ENCODE measurements at regions not wholly inside any gene's neighbourhood (a gene's known extent, or its start where the extent isn't known, plus 50 kb on each side); places are given as distances from the start of the nearest gene placed in this dataset.
"Not testable (repeated sequence)": the region's sequence is repeated elsewhere in the genome, so short reads cannot be mapped to it uniquely, and the experiment has no call there.

DNA sequence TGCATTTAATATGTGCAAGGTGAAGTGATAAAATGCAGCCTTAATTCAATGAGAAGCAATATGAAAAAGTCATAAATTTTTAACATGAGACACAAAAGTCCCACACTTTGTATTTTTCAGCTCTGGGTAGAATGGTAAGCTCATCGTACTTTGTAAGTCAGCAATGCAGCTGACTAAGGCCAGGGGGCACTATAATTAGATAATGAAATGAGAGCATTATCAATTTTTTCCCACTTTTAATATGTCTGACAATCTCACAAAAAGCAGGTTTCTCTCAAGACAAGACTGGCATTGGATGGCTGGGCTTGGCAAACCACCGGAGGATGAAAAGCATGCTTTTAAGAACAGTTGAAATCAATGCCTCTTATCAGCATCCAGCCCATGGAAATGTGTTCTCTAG, 162.8 kb downstream of the FAM174A start:
- intact Hi-C loops (cut with DNase I; ENCODE audit: low total_unique reads) = no loop called here
- H3K36me3 ChIP-seq = no peaks in the 10 kb centered on the region
- no peaks in the 10 kb centered on the region for H3K4me1 ChIP-seq
- H3K27me3 ChIP-seq = no peaks in the 10 kb centered on the region
- DNase-seq (ENCODE audit: low spot score in 2 of 2) = no peak
- H3K9me3 ChIP-seq = no peaks in the 10 kb centered on the region
- H3K27ac ChIP-seq = no peak overlapping the region
- no peak overlapping the region for H3K4me3 ChIP-seq
- TF ChIP-seq, protein P1, sequence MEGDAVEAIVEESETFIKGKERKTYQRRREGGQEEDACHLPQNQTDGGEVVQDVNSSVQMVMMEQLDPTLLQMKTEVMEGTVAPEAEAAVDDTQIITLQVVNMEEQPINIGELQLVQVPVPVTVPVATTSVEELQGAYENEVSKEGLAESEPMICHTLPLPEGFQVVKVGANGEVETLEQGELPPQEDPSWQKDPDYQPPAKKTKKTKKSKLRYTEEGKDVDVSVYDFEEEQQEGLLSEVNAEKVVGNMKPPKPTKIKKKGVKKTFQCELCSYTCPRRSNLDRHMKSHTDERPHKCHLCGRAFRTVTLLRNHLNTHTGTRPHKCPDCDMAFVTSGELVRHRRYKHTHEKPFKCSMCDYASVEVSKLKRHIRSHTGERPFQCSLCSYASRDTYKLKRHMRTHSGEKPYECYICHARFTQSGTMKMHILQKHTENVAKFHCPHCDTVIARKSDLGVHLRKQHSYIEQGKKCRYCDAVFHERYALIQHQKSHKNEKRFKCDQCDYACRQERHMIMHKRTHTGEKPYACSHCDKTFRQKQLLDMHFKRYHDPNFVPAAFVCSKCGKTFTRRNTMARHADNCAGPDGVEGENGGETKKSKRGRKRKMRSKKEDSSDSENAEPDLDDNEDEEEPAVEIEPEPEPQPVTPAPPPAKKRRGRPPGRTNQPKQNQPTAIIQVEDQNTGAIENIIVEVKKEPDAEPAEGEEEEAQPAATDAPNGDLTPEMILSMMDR (IDR thresholded peaks at IDR 0.05) = no peak
- TF ChIP-seq POLR2A (IDR thresholded peaks at IDR 0.05) (no peak), POLR2AphosphoS5 (IDR thresholded peaks at IDR 0.05) (no peak)

DNA sequence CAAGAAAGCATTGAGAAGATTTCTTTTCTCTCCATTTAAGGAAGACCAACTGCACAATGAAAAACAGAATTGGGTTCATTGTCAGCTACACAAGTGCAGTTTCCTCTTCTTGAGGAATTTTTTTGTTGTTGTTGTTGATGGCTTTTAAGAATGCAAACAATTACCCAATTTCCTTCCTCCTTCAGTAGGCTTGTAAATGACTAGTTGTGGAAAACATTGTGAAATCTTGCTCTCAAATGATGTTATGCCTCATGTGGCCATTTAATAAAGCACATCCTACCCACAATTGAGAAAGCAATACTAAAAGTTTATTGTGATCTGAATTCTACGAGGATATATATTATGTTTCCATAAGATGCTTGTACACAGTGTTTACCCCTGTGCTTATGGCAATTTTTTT, 171.6 kb downstream of the FAM174A start:
- TF ChIP-seq, protein P1 (IDR thresholded peaks at IDR 0.05) = peak in 1 of 3 donors; percentile 11
- TF ChIP-seq POLR2A (IDR thresholded peaks at IDR 0.05) (no peak), POLR2AphosphoS5 (IDR thresholded peaks at IDR 0.05) (no peak)
- intact Hi-C loops (cut with DNase I; ENCODE audit: low total_unique reads) = no loop called here
- DNase-seq (ENCODE audit: low spot score in 2 of 2) = no peak
- Histone ChIP-seq H3K4me3 (no peak overlapping the region), H3K27me3 (no peaks in the 10 kb centered on the region), H3K4me1 (no peaks in the 10 kb centered on the region), H3K9me3 (no peaks in the 10 kb centered on the region), H3K27ac (no peak overlapping the region), H3K36me3 (no peaks in the 10 kb centered on the region)

DNA sequence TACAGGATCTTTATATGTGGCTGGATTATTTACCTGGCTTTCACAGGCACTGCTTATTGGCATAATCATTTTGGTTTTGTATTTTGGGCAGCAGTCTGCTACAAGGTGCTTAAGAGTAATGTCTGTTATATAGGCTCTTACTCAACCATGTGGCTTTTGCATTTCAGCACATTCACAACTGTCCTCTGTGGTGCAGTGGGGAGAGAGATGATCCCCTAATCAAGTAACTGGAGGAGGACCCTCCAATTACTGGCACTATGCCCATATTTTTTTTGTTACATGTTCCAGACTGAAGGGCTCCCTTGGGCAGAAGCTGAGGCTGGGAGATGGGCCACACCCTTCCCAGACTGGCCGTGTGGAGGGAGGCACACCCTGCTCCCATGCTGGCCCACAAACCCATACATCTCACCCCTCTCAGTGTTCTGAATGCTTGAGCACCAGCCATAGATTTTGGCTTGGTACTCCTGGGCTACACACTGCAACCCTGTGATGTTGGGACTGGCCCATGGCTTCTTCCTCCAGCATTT, 173.5 kb downstream of the FAM174A start:
- TF ChIP-seq POLR2AphosphoS5 (IDR thresholded peaks at IDR 0.05) (no peak), POLR2A (IDR thresholded peaks at IDR 0.05) (no peak)
- TF ChIP-seq, protein P1 (IDR thresholded peaks at IDR 0.05) = no peak
- no peaks in the 10 kb centered on the region for H3K27me3 ChIP-seq
- no peak overlapping the region for H3K27ac ChIP-seq
- no peak for DNase-seq (ENCODE audit: low spot score in 2 of 2)
- no peaks in the 10 kb centered on the region for H3K36me3 ChIP-seq
- intact Hi-C loops (cut with DNase I; ENCODE audit: low total_unique reads) = no loop called here
- H3K4me3 ChIP-seq = no peak overlapping the region
- H3K4me1 ChIP-seq = no peaks in the 10 kb centered on the region
- H3K9me3 ChIP-seq = no peaks in the 10 kb centered on the region

DNA sequence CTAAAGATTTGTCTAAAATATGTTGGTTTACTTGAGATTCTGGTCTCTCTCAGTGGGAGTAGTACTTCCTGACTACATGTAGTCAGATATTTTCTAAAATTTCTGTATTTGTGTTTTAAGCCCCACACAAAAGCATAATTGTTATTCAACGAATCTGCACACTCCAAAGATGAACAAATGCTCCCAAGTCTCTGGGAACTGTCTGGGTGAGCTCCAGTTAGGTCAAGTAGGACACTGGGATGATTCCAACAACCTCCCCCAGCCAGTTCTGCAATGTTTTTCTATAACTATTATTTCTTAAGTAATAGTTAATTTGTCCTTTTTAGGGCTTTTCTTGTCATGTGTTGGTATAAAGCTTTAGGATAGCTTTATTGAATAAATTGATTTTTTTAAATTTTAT, 174.6 kb downstream of the FAM174A start:
- H3K27me3 ChIP-seq = no peaks in the 10 kb centered on the region
- H3K36me3 ChIP-seq = no peaks in the 10 kb centered on the region
- intact Hi-C loops (cut with DNase I; ENCODE audit: low total_unique reads) = no loop called here
- no peaks in the 10 kb centered on the region for H3K9me3 ChIP-seq
- TF ChIP-seq POLR2A (IDR thresholded peaks at IDR 0.05) (no peak), POLR2AphosphoS5 (IDR thresholded peaks at IDR 0.05) (no peak)
- TF ChIP-seq, protein P1 (IDR thresholded peaks at IDR 0.05) = no peak
- H3K27ac ChIP-seq = no peak overlapping the region
- no peak for DNase-seq (ENCODE audit: low spot score in 2 of 2)
- H3K4me1 ChIP-seq = no peaks in the 10 kb centered on the region
- H3K4me3 ChIP-seq = no peak overlapping the region

DNA sequence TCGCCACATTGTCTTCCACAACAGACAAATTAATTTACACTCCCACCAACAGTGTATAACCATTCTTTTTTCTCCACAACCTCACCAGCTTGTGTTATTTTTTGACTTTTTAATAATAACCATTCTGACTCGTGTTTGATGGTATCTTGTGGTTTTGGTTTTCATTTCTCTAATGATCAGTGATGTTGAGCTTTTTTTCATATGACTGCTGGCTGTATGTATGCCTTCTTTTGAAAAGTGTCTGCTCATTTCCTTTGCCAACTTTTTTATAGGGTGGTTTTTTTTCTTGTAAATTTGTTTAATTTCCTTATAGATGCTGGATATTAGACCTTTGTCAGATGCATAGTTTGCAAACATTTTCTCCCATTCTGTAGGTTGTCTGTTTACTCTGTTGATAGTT, 179.6 kb downstream of the FAM174A start:
- H3K36me3 ChIP-seq; intact Hi-C loops (cut with DNase I; ENCODE audit: low total_unique reads); H3K4me3 ChIP-seq; H3K4me1 ChIP-seq; H3K27me3 ChIP-seq; DNase-seq (ENCODE audit: low spot score in 2 of 2); H3K27ac ChIP-seq; H3K9me3 ChIP-seq: not testable (repeated sequence)

DNA sequence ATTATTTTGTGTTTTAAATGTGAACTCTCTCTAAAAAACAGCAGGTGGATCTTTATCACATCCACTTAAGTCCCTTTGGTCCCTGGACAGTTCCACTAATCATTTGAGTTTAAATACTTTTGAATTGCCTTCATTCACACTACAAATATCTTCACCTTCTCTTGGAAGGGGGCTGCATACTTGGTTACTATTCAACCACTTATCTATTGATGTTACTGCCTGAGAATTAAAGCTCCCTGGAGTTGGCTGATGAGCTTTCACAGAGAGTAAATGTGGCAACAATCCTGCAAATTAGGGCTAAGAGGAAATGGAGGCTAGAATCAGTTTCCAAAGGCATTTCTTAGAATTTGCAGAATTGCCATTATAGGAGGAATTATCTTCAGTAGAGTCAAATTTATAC, 180.4 kb downstream of the ST8SIA4 start:
- Histone ChIP-seq H3K27me3 (no peaks in the 10 kb centered on the region), H3K9me3 (no peaks in the 10 kb centered on the region), H3K36me3 (no peaks in the 10 kb centered on the region), H3K4me3 (no peak overlapping the region), H3K4me1 (no peaks in the 10 kb centered on the region), H3K27ac (no peak overlapping the region)
- intact Hi-C loops (cut with DNase I; ENCODE audit: low total_unique reads) = no loop called here
- TF ChIP-seq, protein P1 (IDR thresholded peaks at IDR 0.05) = no peak
- no peak for TF ChIP-seq POLR2AphosphoS5 (IDR thresholded peaks at IDR 0.05)
- TF ChIP-seq POLR2A (IDR thresholded peaks at IDR 0.05) = no peak
- DNase-seq (ENCODE audit: low spot score in 2 of 2) = no peak

Data from breast epithelium (tissue), 4 donors.